ENCODE measurements at regions not wholly inside any gene's neighbourhood (a gene's known extent, or its start where the extent isn't known, plus 50 kb on each side); places are given as distances from the start of the nearest gene placed in this dataset.

GRCh38 chr3:38990621-38991020 is 61.1 kb downstream of the SCN11A start:
- no peaks in the 10 kb centered on the region; the same call in 1 of the 2 replicates for H3K23me2 ChIP-seq (ENCODE audit: low read depth, low read length)
- H2BK12ac ChIP-seq (ENCODE audit: low read depth, low read length) = peak overlapping the region; percentile 72; the same call in 1 of the 2 replicates
- H3K56ac ChIP-seq (replicated peaks; ENCODE audit: insufficient read length, low read depth, low read length) = no peak overlapping the region
- peak overlapping the region; percentile 70 for H4K91ac ChIP-seq (replicated peaks; ENCODE audit: insufficient read length, low read length)
- DNase-seq (ENCODE audit: low read depth in 1 of 2, low spot score in 2 of 2) (no peak), FAIRE-seq (no peak)
- H3K18ac ChIP-seq (ENCODE audit: extremely low read depth, low read length) = peak overlapping the region; percentile 51; the same call in 1 of the 2 replicates
- TF ChIP-seq BACH1 (IDR thresholded peaks at IDR 0.05; ENCODE audit: low read length) = no peak
- H3K36me3 ChIP-seq (ENCODE audit: control insufficient read depth in 2 of 4, insufficient read depth in 4 of 4, low read length in 3 of 4) = no peaks in the 10 kb centered on the region
- no peak overlapping the region for H3K4ac ChIP-seq (replicated peaks; ENCODE audit: insufficient read length, low read depth, low read length)
- H2BK20ac ChIP-seq (ENCODE audit: low read length) = no peak overlapping the region
- no peaks in the 10 kb centered on the region for H3K9me3 ChIP-seq (ENCODE audit: insufficient read depth in 2 of 2, low read depth in 1 of 2, low read length in 1 of 2)
- H3K14ac ChIP-seq (ENCODE audit: insufficient read length) = no peak overlapping the region
- no peak overlapping the region for H3K9ac ChIP-seq (replicated peaks in 1 of 4; ENCODE audit: extremely low read depth in 1 of 4, low read depth in 3 of 4, low read length in 3 of 4)
- ChIA-PET POLR2A (ENCODE audit: partially characterized antibody) (interaction anchor here (1.2 kb wide), 1 partner anchor 10 kb away, joined by 3 read pairs; no protein-coding TSS in a partner anchor), CTCF (ENCODE audit: partially characterized antibody) (interaction anchor here (1.1 to 6.1 kb wide), 5 partner anchors 7 to 40 kb away, joined by 3 to 37 read pairs (median 4); no protein-coding TSS in a partner anchor)
- peaks cover 3 to 11% (median 5%) of the 10 kb centered on the region in 4 experiments; a peak in 6 of 7 replicates for H3K4me1 ChIP-seq (replicated peaks in 1 of 4; ENCODE audit: control insufficient read depth in 3 of 4, insufficient read depth in 4 of 4, low read length in 3 of 4)
- no peak overlapping the region for H2BK15ac ChIP-seq (ENCODE audit: low read length)
- H2BK120ac ChIP-seq (replicated peaks; ENCODE audit: low read depth, low read length) = no peak overlapping the region
- 80% methylated on average over 3 of the region's 3 CpGs; no CpG with 5 or more reads in 1 of the 2 experiments for WGBS, 2 experiments (ENCODE audit: extremely low coverage in 1 of 2, insufficient coverage in 1 of 2, insufficient read length in 1 of 2, insufficient replicate concordance in 2 of 2, low coverage in 1 of 2, low lambda C conversion rate in 2 of 2, missing lambda C conversion rate in 1 of 2)
- H3K4me3 ChIP-seq (ENCODE audit: extremely low read depth in 1 of 4, insufficient read depth in 2 of 4, low read depth in 3 of 4, low read length in 4 of 4) = no peak overlapping the region
- H3K4me2 ChIP-seq (ENCODE audit: insufficient read depth in 1 of 2, low read depth in 2 of 2, low read length in 2 of 2) = peak overlapping the region in 1 of 2 experiments; percentile 15; a peak in 1 of 4 replicates
- no peak overlapping the region for H4K5ac ChIP-seq (ENCODE audit: insufficient read length, low read depth, low read length)
- no peak overlapping the region for H3K27ac ChIP-seq (ENCODE audit: low read depth, low read length)
- no peak overlapping the region for H3K23ac ChIP-seq (ENCODE audit: insufficient read length)
- H4K8ac ChIP-seq (ENCODE audit: extremely low read depth, insufficient read depth, low read length) = no peak overlapping the region
- H2BK5ac ChIP-seq (ENCODE audit: low read depth, low read length) = no peak overlapping the region
- no peaks in the 10 kb centered on the region for H3K79me2 ChIP-seq (ENCODE audit: control insufficient read depth in 1 of 2, insufficient read depth in 2 of 2, low read length in 2 of 2)
- H2AK5ac ChIP-seq (ENCODE audit: low read depth, low read length) = no peak overlapping the region
- no peaks in the 10 kb centered on the region for H4K20me1 ChIP-seq (replicated peaks in 1 of 2; ENCODE audit: control insufficient read depth in 1 of 2, insufficient read depth in 2 of 2, low read length in 2 of 2)
- no peaks in the 10 kb centered on the region for H3K27me3 ChIP-seq (replicated peaks in 1 of 4; ENCODE audit: control insufficient read depth in 3 of 4, extremely low read depth in 1 of 4, insufficient read depth in 3 of 4, low read length in 3 of 4)
- H2AFZ ChIP-seq (ENCODE audit: low read length) = peak overlapping the region; percentile 61; the same call in 1 of the 2 replicates
- no peaks in the 10 kb centered on the region for H3K79me1 ChIP-seq (ENCODE audit: low read depth, low read length)

Data from H1 (cell line).